HG03342 (cell line): ENCODE measurements at regions not wholly inside any gene's neighbourhood (a gene's known extent, or its start where the extent isn't known, plus 50 kb on each side); places are given as distances from the start of the nearest gene placed in this dataset.

Experiments used
- ATAC-seq: cut with Tn5 transposase; IDR thresholded peaks from one replicate; pipeline ENCODE4 v1.9.1; 2021; ENCODE audit warnings: mild to moderate bottlenecking, moderate library complexity; ENCODE audit not compliant: unreplicated experiment

GRCh38 chr3:197353001-197353866, 54.8 kb upstream of the DLG1 start:
- ATAC-seq: no peak

- no peak for ATAC-seq
These were observed 54.0 kb upstream of the DLG1 start for GRCh38 chr3:197352382-197352781.

- no peak for ATAC-seq
These were observed 52.0 kb upstream of the DLG1 start for GRCh38 chr3:197350446-197350845.

GRCh38 chr3:197349368-197349767, 51.0 kb upstream of the DLG1 start:
- no peak for ATAC-seq
